ENCODE measurements at regions not wholly inside any gene's neighbourhood (a gene's known extent, or its start where the extent isn't known, plus 50 kb on each side); places are given as distances from the start of the nearest gene placed in this dataset.

DNA sequence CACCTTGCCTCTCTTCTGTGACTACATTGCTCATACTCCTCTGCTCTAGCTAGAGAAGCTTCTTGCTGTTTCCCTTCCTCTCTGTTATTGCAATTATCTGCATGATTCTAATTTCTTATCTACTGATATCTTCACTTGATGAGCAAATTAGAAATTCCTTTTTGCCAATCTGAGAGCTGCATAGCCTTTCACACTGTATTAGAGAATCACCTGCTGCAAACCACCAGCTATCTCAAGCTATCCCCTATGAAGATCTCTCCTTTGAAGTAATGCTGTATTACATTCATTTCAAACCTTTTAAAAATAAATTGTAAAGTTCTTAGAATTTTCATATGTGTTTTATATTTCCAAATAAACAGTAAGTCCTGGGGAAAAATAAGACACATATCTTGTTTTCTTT, 89.0 kb upstream of the ZNF804B start:
- H3K4me3 Mint-ChIP-seq, result no peak overlapping the region
- H3K4me1 Mint-ChIP-seq, result no peaks in the 10 kb centered on the region
- intact Hi-C loops (cut with micrococcal nuclease), result no loop called here
- H3K4me3 ChIP-seq (replicated peaks in 1 of 3; ENCODE audit: low read depth in 2 of 3, low read length in 3 of 3), result no peak overlapping the region
- peaks cover 0 to 8% (median 4%) of the 10 kb centered on the region in 7 donors for H3K9me3 Mint-ChIP-seq
- no peaks in the 10 kb centered on the region for H4K20me1 ChIP-seq (ENCODE audit: insufficient read depth, low read length)
- no peak overlapping the region for H3K9ac ChIP-seq (ENCODE audit: insufficient read depth, low read length, poor library complexity, severe bottlenecking)
- no peak overlapping the region for H3K27ac Mint-ChIP-seq
- DNase-seq, result no peak
- H3K4me2 ChIP-seq (replicated peaks; ENCODE audit: extremely low read depth, low read length, poor library complexity, severe bottlenecking), result no peak overlapping the region
- no peak overlapping the region for H2AFZ ChIP-seq (ENCODE audit: insufficient read depth, low read depth, low read length, poor library complexity, severe bottlenecking)
- H3K27me3 Mint-ChIP-seq (ENCODE audit: low read depth in 3 of 3), result peaks cover 0 to 2% (median 0%) of the 10 kb centered on the region in 3 donors
- H3K9me3 ChIP-seq (replicated peaks in 1 of 2; ENCODE audit: control insufficient read depth in 1 of 2, insufficient read depth in 1 of 2, low read length in 2 of 2), result peaks cover 0 to 10% of the 10 kb centered on the region in 2 donors
- H3K36me3 ChIP-seq (replicated peaks in 1 of 2; ENCODE audit: control insufficient read depth in 1 of 2, insufficient read depth in 2 of 2, low read length in 2 of 2), result no peaks in the 10 kb centered on the region
- no peaks in the 10 kb centered on the region for H3K36me3 Mint-ChIP-seq
- H3K27me3 ChIP-seq (ENCODE audit: control insufficient read depth in 2 of 2, insufficient read depth in 2 of 2, low read length in 2 of 2), result no peaks in the 10 kb centered on the region
- no peak overlapping the region for H3K27ac ChIP-seq (ENCODE audit: low read depth in 1 of 2, low read length in 2 of 2)
- no peaks in the 10 kb centered on the region for H3K4me1 ChIP-seq (ENCODE audit: control insufficient read depth in 1 of 2, insufficient read depth in 2 of 2, low read length in 2 of 2)
- H3K79me2 ChIP-seq (ENCODE audit: insufficient read depth, low read length), result no peaks in the 10 kb centered on the region
- TF ChIP-seq, protein P1, sequence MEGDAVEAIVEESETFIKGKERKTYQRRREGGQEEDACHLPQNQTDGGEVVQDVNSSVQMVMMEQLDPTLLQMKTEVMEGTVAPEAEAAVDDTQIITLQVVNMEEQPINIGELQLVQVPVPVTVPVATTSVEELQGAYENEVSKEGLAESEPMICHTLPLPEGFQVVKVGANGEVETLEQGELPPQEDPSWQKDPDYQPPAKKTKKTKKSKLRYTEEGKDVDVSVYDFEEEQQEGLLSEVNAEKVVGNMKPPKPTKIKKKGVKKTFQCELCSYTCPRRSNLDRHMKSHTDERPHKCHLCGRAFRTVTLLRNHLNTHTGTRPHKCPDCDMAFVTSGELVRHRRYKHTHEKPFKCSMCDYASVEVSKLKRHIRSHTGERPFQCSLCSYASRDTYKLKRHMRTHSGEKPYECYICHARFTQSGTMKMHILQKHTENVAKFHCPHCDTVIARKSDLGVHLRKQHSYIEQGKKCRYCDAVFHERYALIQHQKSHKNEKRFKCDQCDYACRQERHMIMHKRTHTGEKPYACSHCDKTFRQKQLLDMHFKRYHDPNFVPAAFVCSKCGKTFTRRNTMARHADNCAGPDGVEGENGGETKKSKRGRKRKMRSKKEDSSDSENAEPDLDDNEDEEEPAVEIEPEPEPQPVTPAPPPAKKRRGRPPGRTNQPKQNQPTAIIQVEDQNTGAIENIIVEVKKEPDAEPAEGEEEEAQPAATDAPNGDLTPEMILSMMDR (IDR thresholded peaks at IDR 0.05), result no peak

- intact Hi-C loops (cut with micrococcal nuclease), result no loop called here
- no peak overlapping the region for H3K27ac ChIP-seq (ENCODE audit: low read depth in 1 of 2, low read length in 2 of 2)
- no peaks in the 10 kb centered on the region for H3K79me2 ChIP-seq (ENCODE audit: insufficient read depth, low read length)
- H3K27me3 ChIP-seq (ENCODE audit: control insufficient read depth in 2 of 2, insufficient read depth in 2 of 2, low read length in 2 of 2), result no peaks in the 10 kb centered on the region
- Mint-ChIP-seq H3K27ac (no peak overlapping the region), H3K4me3 (no peak overlapping the region), H3K9me3 (peaks cover 0 to 7% (median 4%) of the 10 kb centered on the region in 7 donors), H3K4me1 (no peaks in the 10 kb centered on the region), H3K27me3 (ENCODE audit: low read depth in 3 of 3) (peaks cover 0 to 2% (median 0%) of the 10 kb centered on the region in 3 donors), H3K36me3 (no peaks in the 10 kb centered on the region)
- H4K20me1 ChIP-seq (ENCODE audit: insufficient read depth, low read length), result no peaks in the 10 kb centered on the region
- WGBS (ENCODE audit: insufficient coverage), result 79% methylated on average over 2 of the region's 3 CpGs
- peaks cover 0 to 10% of the 10 kb centered on the region in 2 donors for H3K9me3 ChIP-seq (replicated peaks in 1 of 2; ENCODE audit: control insufficient read depth in 1 of 2, insufficient read depth in 1 of 2, low read length in 2 of 2)
- H3K4me1 ChIP-seq (ENCODE audit: control insufficient read depth in 1 of 2, insufficient read depth in 2 of 2, low read length in 2 of 2), result no peaks in the 10 kb centered on the region
- TF ChIP-seq, protein P1 (IDR thresholded peaks at IDR 0.05), result no peak
- no peak overlapping the region for H3K4me3 ChIP-seq (replicated peaks in 1 of 3; ENCODE audit: low read depth in 2 of 3, low read length in 3 of 3)
- H3K9ac ChIP-seq (ENCODE audit: insufficient read depth, low read length, poor library complexity, severe bottlenecking), result no peak overlapping the region
- H3K36me3 ChIP-seq (replicated peaks in 1 of 2; ENCODE audit: control insufficient read depth in 1 of 2, insufficient read depth in 2 of 2, low read length in 2 of 2), result no peaks in the 10 kb centered on the region
- no peak overlapping the region for H2AFZ ChIP-seq (ENCODE audit: insufficient read depth, low read depth, low read length, poor library complexity, severe bottlenecking)
- H3K4me2 ChIP-seq (replicated peaks; ENCODE audit: extremely low read depth, low read length, poor library complexity, severe bottlenecking), result no peak overlapping the region
- DNase-seq, result no peak
Measured at GRCh38 chr7:88669913-88670312, 89.6 kb upstream of the ZNF804B start.
